Prostate gland (tissue), 2 donors: ENCODE measurements at regions not wholly inside any gene's neighbourhood (a gene's known extent, or its start where the extent isn't known, plus 50 kb on each side); places are given as distances from the start of the nearest gene placed in this dataset.

ENCODE experiments used
- DNase-seq: peaks from one replicate; pipeline ENCODE4 v3.0.0-alpha.2; 2019; ENCODE audit warnings: low spot score
- H3K27ac ChIP-seq, 2 donors: fragments of 200-600 bp; sonication (generic); 2 replicates each; pipeline ENCODE4 v1.5.1; 2017 to 2019
- H3K27me3 ChIP-seq: fragments of 200-600 bp; sonication (generic); replicated peaks from 2 replicates; pipeline ENCODE4 v1.5.1; 2019; ENCODE audit not compliant: insufficient read depth
- H3K36me3 ChIP-seq, 2 donors: fragments of 200-600 bp; sonication (generic); 1 replicate in 1 of 2; 2 replicates in 1 of 2; pipeline versions ENCODE4 v1.5.1 to v1.8.1; 2017 to 2019
- H3K4me1 ChIP-seq: fragments of 200-600 bp; sonication (generic); replicated peaks from 2 replicates; pipeline ENCODE4 v1.5.1; 2019
- H3K4me3 ChIP-seq, 2 donors: fragments of 200-600 bp; sonication (generic); 2 replicates each; pipeline ENCODE4 v1.5.1; 2017 to 2019
- H3K9me3 ChIP-seq: fragments of 200-600 bp; sonication (generic); 2 replicates; pipeline ENCODE4 v1.5.1; 2017
- CTCF ChIP-seq, 4 experiments: fragments of 200-600 bp in 2 of 4; fragments of 450-650 bp in 2 of 4; sonication (generic) in 2 of 4; IDR thresholded peaks; 1 replicate in 3 of 4; 2 replicates in 1 of 4; pipeline ENCODE4 v1.5.1; 2016 to 2019; ENCODE audit warnings: antibody characterized with exemption in 4 of 4, mild to moderate bottlenecking in 2 of 4, moderate library complexity in 2 of 4
- POLR2A ChIP-seq: fragments of 450-650 bp; IDR thresholded peaks from one replicate; pipeline ENCODE4 v1.6.1; 2016; ENCODE audit warnings: antibody characterized with exemption, mild to moderate bottlenecking
- POLR2AphosphoS5 ChIP-seq: sonication (generic); formaldehyde crosslinking; IDR thresholded peaks from one replicate; pipeline ENCODE4 v1.6.1; 2017; ENCODE audit warnings: antibody characterized with exemption
- WGBS: methylation state at CpG from one replicate; pipeline ENCODE4 v1.1.5; 2018; 5-methylcytosine and 5-hydroxymethylcytosine counted together
- intact Hi-C: fragments of 100-400 bp; cut with DNase I; formaldehyde crosslinking; loops from one replicate; pipeline ENCODE4 v1.14.2; 2022

- Histone ChIP-seq H3K36me3 (no peaks in the 10 kb centered on the region), H3K4me3 (no peak overlapping the region), H3K27me3 (no peaks in the 10 kb centered on the region), H3K4me1 (no peaks in the 10 kb centered on the region), H3K27ac (no peak overlapping the region), H3K9me3 (no peaks in the 10 kb centered on the region)
- TF ChIP-seq POLR2AphosphoS5 (no peak), POLR2A (no peak), CTCF (IDR thresholded peaks at IDR 0.05) (no peak)
- intact Hi-C loops, result no loop called here
- WGBS, result 96% methylated on average over 1 of the region's 1 CpG
- DNase-seq, result no peak
Measured at GRCh38 chr18:70636991-70637390, 348.1 kb downstream of the SOCS6 start.

GRCh38 chr18:70634576-70635147 is 345.8 kb downstream of the SOCS6 start:
- intact Hi-C loops, result no loop called here
- no peak for DNase-seq
- 71% methylated on average over 3 of the region's 3 CpGs for WGBS

GRCh38 chr18:70627182-70627802 is 338.4 kb downstream of the SOCS6 start:
- Histone ChIP-seq H3K36me3 (no peaks in the 10 kb centered on the region), H3K27ac (no peak overlapping the region), H3K27me3 (no peaks in the 10 kb centered on the region), H3K4me1 (no peaks in the 10 kb centered on the region), H3K4me3 (no peak overlapping the region), H3K9me3 (no peaks in the 10 kb centered on the region)
- no peak for TF ChIP-seq POLR2A
- no peak for TF ChIP-seq CTCF (IDR thresholded peaks at IDR 0.05)
- TF ChIP-seq POLR2AphosphoS5, result no peak
- WGBS, result 42% methylated on average over 4 of the region's 4 CpGs
- DNase-seq, result no peak
- intact Hi-C loops, result no loop called here

More at GRCh38 chr18:70634576-70635147, 345.8 kb downstream of the SOCS6 start:
- H3K27ac ChIP-seq, result no peak overlapping the region
- H3K9me3 ChIP-seq, result no peaks in the 10 kb centered on the region
- H3K4me3 ChIP-seq, result no peak overlapping the region
- no peak for TF ChIP-seq POLR2A
- no peak for TF ChIP-seq POLR2AphosphoS5
- TF ChIP-seq CTCF (IDR thresholded peaks at IDR 0.05), result no peak
- no peaks in the 10 kb centered on the region for H3K36me3 ChIP-seq
- no peaks in the 10 kb centered on the region for H3K4me1 ChIP-seq
- no peaks in the 10 kb centered on the region for H3K27me3 ChIP-seq

GRCh38 chr18:70622622-70623419 is 334.0 kb downstream of the SOCS6 start:
- no peak for DNase-seq
- no peaks in the 10 kb centered on the region for H3K4me1 ChIP-seq
- intact Hi-C loops, result no loop called here
- TF ChIP-seq POLR2A (no peak), CTCF (IDR thresholded peaks at IDR 0.05) (no peak), POLR2AphosphoS5 (no peak)
- H3K27ac ChIP-seq, result no peak overlapping the region
- no peaks in the 10 kb centered on the region for H3K27me3 ChIP-seq
- H3K36me3 ChIP-seq, result no peaks in the 10 kb centered on the region
- no peaks in the 10 kb centered on the region for H3K9me3 ChIP-seq
- no peak overlapping the region for H3K4me3 ChIP-seq
- 48% methylated on average over 9 of the region's 9 CpGs for WGBS
